DOHH2 (cell line): ENCODE measurements at regions not wholly inside any gene's neighbourhood (a gene's known extent, or its start where the extent isn't known, plus 50 kb on each side); places are given as distances from the start of the nearest gene placed in this dataset.

Source experiments
- EZH2phosphoT487 ChIP-seq: fragments of 200-600 bp; sonication (generic); IDR thresholded peaks from 2 replicates; pipeline ENCODE4 v1.6.1; 2017; ENCODE audit warnings: borderline replicate concordance, mild to moderate bottlenecking, antibody characterized with exemption, low read length, moderate library complexity, mixed read lengths
- TF ChIP-seq, protein P1 (sequence below): fragments of 200-600 bp; sonication (generic); IDR thresholded peaks from one replicate; pipeline ENCODE4 v1.5.1; 2014; ENCODE audit warnings: antibody characterized with exemption, mild to moderate bottlenecking, low read depth, low read length; ENCODE audit not compliant: poor library complexity, severe bottlenecking

DNA sequence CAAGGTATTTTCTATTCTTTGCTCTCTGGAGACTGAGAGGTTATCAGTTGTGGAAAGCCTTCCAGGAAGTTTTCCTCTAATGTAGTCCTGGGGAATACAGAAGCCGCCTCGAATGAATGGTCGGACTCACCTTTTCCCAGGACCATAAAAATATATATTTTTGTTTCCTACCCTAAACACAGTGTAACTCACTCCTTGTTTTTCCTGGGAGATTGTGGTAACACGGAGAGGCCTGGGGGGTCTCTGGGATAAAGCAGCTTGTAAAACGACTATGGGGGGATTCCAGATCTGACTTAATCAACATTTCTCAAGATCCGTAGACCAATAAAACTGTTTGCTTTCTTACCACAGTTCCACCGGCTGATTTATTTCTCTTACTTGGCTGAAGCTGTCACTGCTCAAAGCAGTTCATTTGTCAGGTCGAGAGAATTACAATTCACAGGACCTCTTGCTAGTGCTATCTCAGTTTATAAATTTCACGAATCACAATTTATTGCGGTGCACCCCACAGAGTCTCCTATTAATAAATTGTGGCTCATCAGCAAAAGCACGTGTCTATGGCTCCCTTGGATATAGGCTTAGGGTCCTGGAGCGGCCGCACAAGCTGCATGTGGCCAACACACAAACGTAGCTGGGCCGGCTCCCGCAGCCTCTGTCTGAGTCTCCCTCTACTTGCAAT is 176.3 kb upstream of the BMPER start:
- TF ChIP-seq, protein P1, sequence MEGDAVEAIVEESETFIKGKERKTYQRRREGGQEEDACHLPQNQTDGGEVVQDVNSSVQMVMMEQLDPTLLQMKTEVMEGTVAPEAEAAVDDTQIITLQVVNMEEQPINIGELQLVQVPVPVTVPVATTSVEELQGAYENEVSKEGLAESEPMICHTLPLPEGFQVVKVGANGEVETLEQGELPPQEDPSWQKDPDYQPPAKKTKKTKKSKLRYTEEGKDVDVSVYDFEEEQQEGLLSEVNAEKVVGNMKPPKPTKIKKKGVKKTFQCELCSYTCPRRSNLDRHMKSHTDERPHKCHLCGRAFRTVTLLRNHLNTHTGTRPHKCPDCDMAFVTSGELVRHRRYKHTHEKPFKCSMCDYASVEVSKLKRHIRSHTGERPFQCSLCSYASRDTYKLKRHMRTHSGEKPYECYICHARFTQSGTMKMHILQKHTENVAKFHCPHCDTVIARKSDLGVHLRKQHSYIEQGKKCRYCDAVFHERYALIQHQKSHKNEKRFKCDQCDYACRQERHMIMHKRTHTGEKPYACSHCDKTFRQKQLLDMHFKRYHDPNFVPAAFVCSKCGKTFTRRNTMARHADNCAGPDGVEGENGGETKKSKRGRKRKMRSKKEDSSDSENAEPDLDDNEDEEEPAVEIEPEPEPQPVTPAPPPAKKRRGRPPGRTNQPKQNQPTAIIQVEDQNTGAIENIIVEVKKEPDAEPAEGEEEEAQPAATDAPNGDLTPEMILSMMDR = no peak
- no peak for TF ChIP-seq EZH2phosphoT487
